Skeletal muscle tissue (tissue), 3 donors: ENCODE measurements at regions not wholly inside any gene's neighbourhood (a gene's known extent, or its start where the extent isn't known, plus 50 kb on each side); places are given as distances from the start of the nearest gene placed in this dataset.

ENCODE experiments used
- H3K27ac ChIP-seq: one replicate; pipeline ENCODE4 v1.7.0; 2013; ENCODE audit warnings: mild to moderate bottlenecking, low read depth, low read length, inconsistent platforms
- H3K27me3 ChIP-seq, 3 donors: one replicate each; pipeline ENCODE4 v1.7.0; 2013; ENCODE audit warnings: low read length in 3 of 3; ENCODE audit not compliant: control insufficient read depth in 3 of 3, insufficient read depth in 3 of 3
- H3K36me3 ChIP-seq, 3 donors: one replicate each; pipeline ENCODE4 v1.7.0; 2013; ENCODE audit warnings: low read length in 3 of 3; ENCODE audit not compliant: control insufficient read depth in 3 of 3, insufficient read depth in 3 of 3
- H3K4me1 ChIP-seq, 3 donors: one replicate each; pipeline ENCODE4 v1.7.0; 2013; ENCODE audit warnings: low read length in 3 of 3, mild to moderate bottlenecking in 3 of 3; ENCODE audit not compliant: control insufficient read depth in 3 of 3, insufficient read depth in 3 of 3
- H3K4me3 ChIP-seq, 3 donors: one replicate each; pipeline ENCODE4 v1.7.0; 2013; ENCODE audit warnings: low read length in 3 of 3
- H3K9ac ChIP-seq, 3 donors: one replicate each; pipeline ENCODE4 v1.7.0; 2013; ENCODE audit warnings: low read length in 3 of 3, mild to moderate bottlenecking in 3 of 3, moderate library complexity in 2 of 3, low read depth in 1 of 3
- H3K9me3 ChIP-seq, 3 donors: one replicate each; pipeline ENCODE4 v1.7.0; 2013; ENCODE audit warnings: low read length in 3 of 3; ENCODE audit not compliant: control insufficient read depth in 3 of 3
- donor health status: Osteomylitis.

DNA sequence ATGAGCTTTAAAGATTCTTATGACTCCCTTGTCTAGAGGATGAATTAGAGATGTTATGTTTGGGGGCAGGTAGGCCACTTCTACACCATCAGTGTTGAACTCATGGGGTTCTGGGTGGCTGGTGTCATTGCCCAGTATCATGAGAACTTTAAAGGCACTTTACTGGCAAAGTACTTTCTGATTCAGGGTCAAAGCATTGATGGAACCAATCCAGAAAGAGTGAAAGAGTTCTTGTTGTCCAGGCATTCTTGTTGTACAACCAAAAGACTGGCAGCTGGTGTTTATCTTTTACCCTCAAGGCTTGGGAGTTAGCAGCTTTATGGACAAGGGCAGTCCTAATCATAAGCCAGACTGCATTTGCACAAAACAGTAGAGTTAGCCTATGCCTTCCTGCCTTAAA lies 673.0 kb downstream of the USP25 start:
- no peaks in the 10 kb centered on the region for H3K9me3 ChIP-seq
- no peak overlapping the region for H3K27ac ChIP-seq
- H3K4me1 ChIP-seq = no peaks in the 10 kb centered on the region
- no peaks in the 10 kb centered on the region for H3K27me3 ChIP-seq
- no peak overlapping the region for H3K4me3 ChIP-seq
- H3K9ac ChIP-seq = no peak overlapping the region
- H3K36me3 ChIP-seq = no peaks in the 10 kb centered on the region

DNA sequence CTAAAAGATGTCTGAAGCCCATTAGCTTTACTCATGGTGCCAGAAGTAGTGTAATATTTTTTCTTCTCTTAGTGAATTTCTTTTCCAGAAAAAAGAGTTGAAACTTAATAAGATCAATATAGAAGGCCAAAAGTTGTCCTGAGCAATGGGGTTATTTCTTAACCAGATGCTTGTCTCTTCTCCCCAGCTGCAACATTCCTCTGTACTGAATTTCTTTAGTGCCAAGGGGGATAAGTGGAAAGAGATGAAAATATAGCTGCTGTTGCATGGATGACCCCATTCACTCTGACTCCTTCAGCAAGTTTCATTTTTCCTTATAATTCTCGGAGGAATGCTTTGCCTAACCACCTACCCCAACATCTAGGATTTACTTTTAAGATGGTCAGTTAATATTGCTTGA lies 675.0 kb downstream of the USP25 start:
- H3K27me3 ChIP-seq = no peaks in the 10 kb centered on the region
- no peak overlapping the region for H3K4me3 ChIP-seq
- H3K9me3 ChIP-seq = no peaks in the 10 kb centered on the region
- H3K36me3 ChIP-seq = no peaks in the 10 kb centered on the region
- H3K27ac ChIP-seq = no peak overlapping the region
- no peaks in the 10 kb centered on the region for H3K4me1 ChIP-seq
- H3K9ac ChIP-seq = no peak overlapping the region

DNA sequence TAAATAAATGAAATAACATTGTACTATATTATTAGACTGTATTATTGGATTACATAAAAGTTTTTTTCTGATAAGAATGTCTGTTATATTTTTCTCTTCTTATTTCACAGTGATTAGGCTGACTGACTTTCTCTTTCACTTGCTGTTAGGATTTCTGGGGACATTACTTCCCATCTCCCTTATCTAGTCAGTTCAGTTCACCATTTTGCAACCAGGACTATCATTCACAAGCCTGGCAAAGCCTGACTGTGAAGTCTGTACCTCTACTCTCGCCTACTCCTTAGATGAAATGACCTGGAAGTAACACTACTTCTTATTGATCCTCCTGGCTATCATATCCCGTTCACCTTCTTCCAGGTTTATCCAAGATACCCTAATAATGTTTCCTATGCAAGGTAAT lies 676.6 kb downstream of the USP25 start:
- Histone ChIP-seq H3K4me1 (no peaks in the 10 kb centered on the region), H3K9ac (no peak overlapping the region), H3K27ac (no peak overlapping the region), H3K4me3 (no peak overlapping the region), H3K9me3 (no peaks in the 10 kb centered on the region), H3K27me3 (no peaks in the 10 kb centered on the region), H3K36me3 (no peaks in the 10 kb centered on the region)

DNA sequence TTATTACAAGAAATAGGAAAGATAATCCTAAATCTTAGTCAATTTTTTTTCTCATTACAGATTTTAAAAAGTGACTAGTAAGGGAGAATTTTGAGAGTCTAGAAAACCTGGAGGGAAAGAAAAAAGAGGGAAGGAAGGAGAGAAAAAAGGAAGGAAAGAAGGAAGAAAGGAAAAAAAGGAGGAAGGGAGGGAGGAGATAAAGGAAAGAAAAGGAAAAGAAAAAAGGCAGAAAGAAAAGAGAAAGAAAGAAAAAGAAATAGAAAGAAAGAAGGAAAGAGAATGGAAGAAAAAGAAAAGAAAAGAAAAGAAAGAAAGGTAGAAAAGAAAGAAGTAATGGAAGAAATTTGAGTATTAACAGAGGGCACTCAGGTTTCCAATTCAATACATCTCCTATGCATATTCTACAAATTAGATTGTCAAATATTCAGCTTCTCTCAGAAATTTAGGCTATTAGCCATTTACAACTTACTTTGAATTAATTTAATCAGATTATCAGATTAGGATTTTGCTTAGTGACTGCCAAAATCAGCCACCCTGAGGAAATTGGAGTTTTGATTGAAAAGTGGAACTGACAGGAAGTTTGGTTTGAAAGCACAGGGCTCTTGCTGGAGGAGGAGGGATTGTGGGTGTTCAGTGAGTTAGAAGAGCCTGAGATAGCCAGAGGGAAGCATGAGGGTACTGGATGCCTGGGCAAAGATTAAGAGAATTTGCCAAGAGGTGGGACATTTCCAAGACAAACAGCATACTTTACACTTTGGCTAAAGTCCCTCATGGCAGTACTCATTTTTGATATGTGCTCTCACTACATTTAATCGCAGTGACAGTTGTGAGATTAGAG lies 677.8 kb downstream of the USP25 start:
- no peaks in the 10 kb centered on the region for H3K36me3 ChIP-seq
- H3K4me3 ChIP-seq = no peak overlapping the region
- no peaks in the 10 kb centered on the region for H3K4me1 ChIP-seq
- H3K9ac ChIP-seq = no peak overlapping the region
- H3K27ac ChIP-seq = no peak overlapping the region
- no peaks in the 10 kb centered on the region for H3K27me3 ChIP-seq
- no peaks in the 10 kb centered on the region for H3K9me3 ChIP-seq

DNA sequence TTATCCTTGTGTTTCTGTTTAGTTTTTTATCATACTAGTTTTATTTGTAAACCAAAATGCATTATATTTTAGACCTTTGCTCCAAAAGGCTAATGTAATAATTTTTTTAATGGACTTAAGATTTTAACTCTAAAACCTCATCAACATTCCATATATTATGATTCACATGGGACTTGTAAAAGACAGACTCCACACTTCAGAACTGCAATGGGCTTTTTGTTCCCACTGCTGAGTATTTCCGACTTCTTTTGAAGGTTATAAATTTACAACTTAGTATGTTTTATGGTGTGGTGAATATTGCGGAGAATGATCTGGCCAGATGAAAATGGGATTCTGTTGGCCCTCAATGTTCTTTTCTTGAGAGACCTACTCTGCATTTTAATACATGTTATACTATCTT lies 678.5 kb downstream of the USP25 start:
- Histone ChIP-seq H3K27ac (no peak overlapping the region), H3K9me3 (no peaks in the 10 kb centered on the region), H3K9ac (no peak overlapping the region), H3K27me3 (no peaks in the 10 kb centered on the region), H3K4me3 (no peak overlapping the region), H3K36me3 (no peaks in the 10 kb centered on the region), H3K4me1 (no peaks in the 10 kb centered on the region)

DNA sequence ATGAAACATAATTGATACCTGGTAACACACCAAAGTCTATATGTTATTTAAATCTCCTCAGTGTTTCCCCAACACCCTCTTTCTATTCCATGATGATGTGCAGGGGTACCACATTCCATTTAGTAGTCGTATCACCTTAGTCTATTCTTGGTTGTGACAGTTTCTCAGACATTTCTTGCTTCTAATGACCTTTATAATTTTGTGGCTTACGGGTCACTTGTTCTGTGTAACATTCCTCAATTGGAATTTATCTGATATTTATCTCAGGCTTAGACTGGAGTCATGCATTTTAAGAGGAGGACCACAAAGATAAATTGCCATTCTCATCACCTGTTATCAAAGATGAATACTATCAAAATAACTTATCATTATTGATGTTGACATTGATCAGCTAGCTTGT lies 679.6 kb downstream of the USP25 start:
- no peaks in the 10 kb centered on the region for H3K27me3 ChIP-seq
- H3K27ac ChIP-seq = no peak overlapping the region
- no peaks in the 10 kb centered on the region for H3K36me3 ChIP-seq
- H3K4me1 ChIP-seq = no peaks in the 10 kb centered on the region
- H3K4me3 ChIP-seq = no peak overlapping the region
- H3K9ac ChIP-seq = no peak overlapping the region
- H3K9me3 ChIP-seq = no peaks in the 10 kb centered on the region

DNA sequence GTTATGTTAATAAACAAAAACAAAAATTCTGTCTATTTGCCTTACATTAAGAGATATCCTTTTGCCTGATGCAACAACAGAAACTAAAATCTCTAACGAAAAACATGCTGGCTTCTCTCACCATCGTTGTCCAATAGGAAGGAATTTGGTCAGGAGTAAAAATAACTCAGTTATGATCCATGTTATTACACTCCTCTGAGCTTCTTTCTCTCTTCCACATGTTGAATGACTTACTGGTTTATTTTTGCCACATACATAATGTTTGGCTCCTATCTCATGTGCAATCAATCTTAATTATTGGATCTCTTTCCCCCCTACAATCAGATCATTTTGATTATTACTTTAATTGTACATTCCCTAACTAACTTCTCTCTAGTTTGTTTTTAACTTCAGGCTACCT lies 688.4 kb downstream of the USP25 start:
- Histone ChIP-seq H3K4me3 (peak overlapping the region; percentile 53 to 92 (median 78)), H3K9ac (peak overlapping the region; percentile 85 to 90 (median 87)), H3K36me3 (no peaks in the 10 kb centered on the region), H3K9me3 (no peaks in the 10 kb centered on the region), H3K4me1 (peaks cover 3 to 10% (median 7%) of the 10 kb centered on the region in 3 donors), H3K27ac (peak overlapping the region; percentile 88), H3K27me3 (no peaks in the 10 kb centered on the region)

DNA sequence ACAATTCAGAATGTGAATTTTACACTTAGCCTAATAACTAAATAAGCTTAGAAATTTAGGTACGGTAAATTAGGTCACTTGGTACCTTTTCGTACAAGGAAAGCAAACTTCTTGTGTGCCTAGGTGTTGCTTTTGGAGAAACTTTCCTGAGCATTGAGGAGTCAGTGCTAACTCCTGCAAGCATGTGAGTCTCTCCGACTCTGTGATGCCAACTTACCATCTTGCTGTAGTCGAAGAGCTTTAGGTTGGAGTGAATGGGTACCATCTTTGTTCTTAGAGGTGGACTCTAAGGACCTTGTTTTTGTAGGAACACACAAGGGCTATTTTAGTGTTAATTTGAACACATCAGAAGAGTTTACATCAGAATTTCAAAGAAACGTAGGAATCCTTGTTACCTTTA lies 688.9 kb downstream of the USP25 start:
- no peaks in the 10 kb centered on the region for H3K27me3 ChIP-seq
- H3K9me3 ChIP-seq = no peaks in the 10 kb centered on the region
- peaks cover 3 to 10% (median 7%) of the 10 kb centered on the region in 3 donors for H3K4me1 ChIP-seq
- H3K9ac ChIP-seq = peak overlapping the region; percentile 85 to 90 (median 87)
- H3K36me3 ChIP-seq = no peaks in the 10 kb centered on the region
- H3K27ac ChIP-seq = peak overlapping the region; percentile 88
- peak overlapping the region; percentile 53 to 92 (median 78) for H3K4me3 ChIP-seq

DNA sequence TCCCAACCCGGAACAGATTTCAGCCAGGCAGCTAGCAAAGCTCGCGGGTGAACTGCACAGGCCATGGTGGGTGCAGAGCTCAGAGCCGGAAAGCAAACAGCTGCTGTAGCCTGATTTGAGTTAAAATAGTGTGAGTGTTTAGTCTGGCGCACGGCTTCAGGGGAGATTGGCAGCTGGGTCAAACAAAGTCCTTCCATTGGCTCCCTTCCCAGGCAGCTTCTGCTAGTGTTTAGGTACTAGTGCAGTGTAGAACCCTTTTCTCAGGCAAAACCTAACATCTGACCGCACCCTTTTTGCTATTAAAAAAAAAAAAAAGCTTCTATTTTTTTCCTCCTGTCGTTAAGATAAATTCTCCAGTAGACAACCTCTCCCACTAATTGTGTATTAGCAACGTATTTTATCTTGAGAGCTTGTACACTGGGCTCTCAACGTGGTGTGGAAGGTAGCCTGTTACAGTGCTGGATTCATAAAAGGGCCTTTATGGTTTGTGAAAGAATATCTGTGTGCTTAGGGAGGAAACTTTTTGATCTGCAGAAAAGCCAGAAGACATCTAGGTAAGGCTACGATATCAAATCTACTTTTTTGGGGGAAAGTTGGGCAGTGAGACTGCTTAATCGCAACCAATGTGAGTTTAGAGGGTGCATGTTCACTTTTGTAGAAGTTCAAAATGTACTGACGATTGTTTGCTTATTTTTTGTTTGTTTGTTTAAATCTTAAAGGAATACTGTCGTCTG lies 689.6 kb downstream of the USP25 start:
- Histone ChIP-seq H3K9ac (peak overlapping the region; percentile 85 to 90 (median 87)), H3K9me3 (no peaks in the 10 kb centered on the region), H3K27ac (peak overlapping the region; percentile 88), H3K36me3 (no peaks in the 10 kb centered on the region), H3K27me3 (no peaks in the 10 kb centered on the region), H3K4me1 (peaks cover 4 to 10% (median 7%) of the 10 kb centered on the region in 3 donors), H3K4me3 (peak overlapping the region; percentile 75 to 92 (median 78))
